ENCODE measurements at regions not wholly inside any gene's neighbourhood (a gene's known extent, or its start where the extent isn't known, plus 50 kb on each side); places are given as distances from the start of the nearest gene placed in this dataset.
"Not testable (repeated sequence)": the region's sequence is repeated elsewhere in the genome, so short reads cannot be mapped to it uniquely, and the experiment has no call there.

- no TSS peak for BruUV-seq (replicated peaks)
- H2AFZ ChIP-seq: no peak overlapping the region
- H3K4me1 ChIP-seq (replicated peaks; ENCODE audit: insufficient read depth): no peaks in the 10 kb centered on the region
- ChIA-PET CTCF (no interaction called here), POLR2A (ENCODE audit: unreplicated experiment) (no interaction called here)
- no peaks in the 10 kb centered on the region for H3K79me2 ChIP-seq (ENCODE audit: low read depth)
- no peaks in the 10 kb centered on the region for H3F3A ChIP-seq (ENCODE audit: insufficient read depth, low read depth)
- H3K9me3 ChIP-seq (ENCODE audit: insufficient read depth, low read depth): no peaks in the 10 kb centered on the region
- H3K9me2 ChIP-seq (ENCODE audit: insufficient read depth): no peaks in the 10 kb centered on the region
- no peak overlapping the region for H3K4me2 ChIP-seq
- DNase-seq: peak in 1 of 2 experiments; percentile 51
- intact Hi-C loops (cut with micrococcal nuclease; ENCODE audit: unreplicated experiment): no loop called here
- no peaks in the 10 kb centered on the region for H3K27me3 ChIP-seq (ENCODE audit: insufficient read depth, low read depth)
- TF ChIP-seq EZH2 (IDR thresholded peaks at IDR 0.05; ENCODE audit: low read depth): no peak
- TF ChIP-seq, protein P1, sequence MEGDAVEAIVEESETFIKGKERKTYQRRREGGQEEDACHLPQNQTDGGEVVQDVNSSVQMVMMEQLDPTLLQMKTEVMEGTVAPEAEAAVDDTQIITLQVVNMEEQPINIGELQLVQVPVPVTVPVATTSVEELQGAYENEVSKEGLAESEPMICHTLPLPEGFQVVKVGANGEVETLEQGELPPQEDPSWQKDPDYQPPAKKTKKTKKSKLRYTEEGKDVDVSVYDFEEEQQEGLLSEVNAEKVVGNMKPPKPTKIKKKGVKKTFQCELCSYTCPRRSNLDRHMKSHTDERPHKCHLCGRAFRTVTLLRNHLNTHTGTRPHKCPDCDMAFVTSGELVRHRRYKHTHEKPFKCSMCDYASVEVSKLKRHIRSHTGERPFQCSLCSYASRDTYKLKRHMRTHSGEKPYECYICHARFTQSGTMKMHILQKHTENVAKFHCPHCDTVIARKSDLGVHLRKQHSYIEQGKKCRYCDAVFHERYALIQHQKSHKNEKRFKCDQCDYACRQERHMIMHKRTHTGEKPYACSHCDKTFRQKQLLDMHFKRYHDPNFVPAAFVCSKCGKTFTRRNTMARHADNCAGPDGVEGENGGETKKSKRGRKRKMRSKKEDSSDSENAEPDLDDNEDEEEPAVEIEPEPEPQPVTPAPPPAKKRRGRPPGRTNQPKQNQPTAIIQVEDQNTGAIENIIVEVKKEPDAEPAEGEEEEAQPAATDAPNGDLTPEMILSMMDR (conservative IDR thresholded peaks at IDR 0.05): no peak
- H4K20me1 ChIP-seq (ENCODE audit: insufficient read depth): no peaks in the 10 kb centered on the region
- H3K4me3 ChIP-seq: no peak overlapping the region
- no peak overlapping the region for H3K27ac ChIP-seq
- no peaks in the 10 kb centered on the region for H3K36me3 ChIP-seq (ENCODE audit: low read depth)
Observed at GRCh38 chr2:75292826-75293225, 93.5 kb upstream of the TACR1 start.

- Histone ChIP-seq H3K4me1 (replicated peaks; ENCODE audit: insufficient read depth) (no peaks in the 10 kb centered on the region), H3K36me3 (ENCODE audit: low read depth) (no peaks in the 10 kb centered on the region), H3K4me2 (no peak overlapping the region), H3K79me2 (ENCODE audit: low read depth) (no peaks in the 10 kb centered on the region), H3K27ac (no peak overlapping the region), H3K9me2 (ENCODE audit: insufficient read depth) (no peaks in the 10 kb centered on the region), H3K4me3 (no peak overlapping the region), H3K27me3 (ENCODE audit: insufficient read depth, low read depth) (no peaks in the 10 kb centered on the region), H4K20me1 (ENCODE audit: insufficient read depth) (no peaks in the 10 kb centered on the region), H3K9me3 (ENCODE audit: insufficient read depth, low read depth) (no peaks in the 10 kb centered on the region), H3F3A (ENCODE audit: insufficient read depth, low read depth) (no peaks in the 10 kb centered on the region), H2AFZ (no peak overlapping the region)
- intact Hi-C loops (cut with micrococcal nuclease; ENCODE audit: unreplicated experiment): no loop called here
- no peak for TF ChIP-seq EZH2 (IDR thresholded peaks at IDR 0.05; ENCODE audit: low read depth)
- TF ChIP-seq, protein P1 (conservative IDR thresholded peaks at IDR 0.05): 0 out of 2 replicates have a peak, but pooled peaks have one; percentile 28
- ChIA-PET POLR2A (ENCODE audit: unreplicated experiment) (no interaction called here), CTCF (no interaction called here)
- DNase-seq: no peak
- BruUV-seq (replicated peaks): no TSS peak
Observed at GRCh38 chr2:75290600-75291150, 91.4 kb upstream of the TACR1 start.

DNA sequence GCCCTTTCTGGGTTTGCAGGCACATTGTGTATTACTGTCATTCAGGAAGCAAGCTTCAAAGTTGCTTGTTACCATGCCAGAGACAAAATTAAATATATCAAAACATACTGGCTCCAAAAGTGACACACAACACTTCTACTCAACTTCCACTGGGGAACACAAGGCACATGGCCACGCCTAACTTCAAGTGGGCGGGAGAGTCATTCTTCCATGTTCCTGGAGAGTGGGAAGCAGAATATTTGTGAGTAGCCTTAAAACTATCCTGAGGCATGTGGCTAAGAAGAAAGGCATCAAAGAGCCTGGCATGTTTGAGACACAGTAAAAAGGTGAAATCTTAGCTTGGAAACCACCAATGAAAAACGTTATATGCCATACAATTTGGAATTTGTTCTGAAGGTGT is 90.5 kb upstream of the TACR1 start:
- no peak overlapping the region for H3K4me3 ChIP-seq
- no peaks in the 10 kb centered on the region for H3F3A ChIP-seq (ENCODE audit: insufficient read depth, low read depth)
- no peaks in the 10 kb centered on the region for H4K20me1 ChIP-seq (ENCODE audit: insufficient read depth)
- H3K27me3 ChIP-seq (ENCODE audit: insufficient read depth, low read depth): no peaks in the 10 kb centered on the region
- H2AFZ ChIP-seq: no peak overlapping the region
- H3K27ac ChIP-seq: no peak overlapping the region
- no TSS peak for BruUV-seq (replicated peaks)
- no peak for DNase-seq
- TF ChIP-seq, protein P1 (conservative IDR thresholded peaks at IDR 0.05): no peak
- no peak for TF ChIP-seq EZH2 (IDR thresholded peaks at IDR 0.05; ENCODE audit: low read depth)
- H3K79me2 ChIP-seq (ENCODE audit: low read depth): no peaks in the 10 kb centered on the region
- H3K9me2 ChIP-seq (ENCODE audit: insufficient read depth): no peaks in the 10 kb centered on the region
- POLR2A ChIA-PET (ENCODE audit: unreplicated experiment): no interaction called here
- CTCF ChIA-PET: no interaction called here
- H3K4me2 ChIP-seq: no peak overlapping the region
- no peaks in the 10 kb centered on the region for H3K9me3 ChIP-seq (ENCODE audit: insufficient read depth, low read depth)
- intact Hi-C loops (cut with micrococcal nuclease; ENCODE audit: unreplicated experiment): no loop called here
- H3K4me1 ChIP-seq (replicated peaks; ENCODE audit: insufficient read depth): no peaks in the 10 kb centered on the region
- H3K36me3 ChIP-seq (ENCODE audit: low read depth): no peaks in the 10 kb centered on the region

GRCh38 chr2:75289178-75289577 is 89.9 kb upstream of the TACR1 start:
- H3K4me2 ChIP-seq; CTCF ChIA-PET; H3F3A ChIP-seq (ENCODE audit: insufficient read depth, low read depth); H3K36me3 ChIP-seq (ENCODE audit: low read depth); H3K9me2 ChIP-seq (ENCODE audit: insufficient read depth); H3K27me3 ChIP-seq (ENCODE audit: insufficient read depth, low read depth); BruUV-seq (replicated peaks); H2AFZ ChIP-seq; H3K79me2 ChIP-seq (ENCODE audit: low read depth); H3K4me3 ChIP-seq; POLR2A ChIA-PET (ENCODE audit: unreplicated experiment); intact Hi-C loops (cut with micrococcal nuclease; ENCODE audit: unreplicated experiment); H3K27ac ChIP-seq; DNase-seq; H3K9me3 ChIP-seq (ENCODE audit: insufficient read depth, low read depth); H4K20me1 ChIP-seq (ENCODE audit: insufficient read depth); H3K4me1 ChIP-seq (replicated peaks; ENCODE audit: insufficient read depth): not testable (repeated sequence)

Data from PC-9 (cell line).